DND-41 (cell line): ENCODE measurements at regions not wholly inside any gene's neighbourhood (a gene's known extent, or its start where the extent isn't known, plus 50 kb on each side); places are given as distances from the start of the nearest gene placed in this dataset.

Source experiments
- ATAC-seq: fragments of 200-7000 bp; cut with Tn5 transposase; 3 replicates; pipeline ENCODE4 v1.9.1; 2021; ENCODE audit warnings: low read depth; ENCODE audit not compliant: insufficient read depth
- DNase-seq: peaks from one replicate; pipeline ENCODE4 v3.0.0-alpha.2; 2020
- H2AFZ ChIP-seq: 2 replicates; pipeline ENCODE4 v1.6.0; 2012; ENCODE audit warnings: low read depth, low read length
- H3K27ac ChIP-seq: 2 replicates; pipeline ENCODE4 v1.5.1; 2012; ENCODE audit warnings: low read length, inconsistent platforms
- H3K27me3 ChIP-seq: fragments of 200-600 bp; sonication (generic); 2 replicates; pipeline ENCODE4 v1.6.0; 2012; ENCODE audit warnings: low read length, mild to moderate bottlenecking, inconsistent platforms; ENCODE audit not compliant: insufficient read depth, poor library complexity
- H3K36me3 ChIP-seq: 2 replicates; pipeline ENCODE4 v1.5.1; 2012; ENCODE audit warnings: low read length, inconsistent platforms; ENCODE audit not compliant: insufficient read depth
- H3K4me1 ChIP-seq: 2 replicates; pipeline ENCODE4 v1.5.1; 2012; ENCODE audit warnings: mild to moderate bottlenecking, low read length; ENCODE audit not compliant: insufficient read depth
- H3K4me2 ChIP-seq: 2 replicates; pipeline ENCODE4 v1.6.0; 2012; ENCODE audit warnings: mild to moderate bottlenecking, moderate library complexity, low read length, inconsistent platforms; ENCODE audit not compliant: insufficient read depth
- H3K4me3 ChIP-seq, 2 experiments: fragments of 200-600 bp in 1 of 2; shearing (Covaris generic) in 1 of 2; 2 replicates each; pipeline ENCODE4 v1.5.1; 2012 to 2016; ENCODE audit warnings: inconsistent platforms in 2 of 2, low read length in 2 of 2, mild to moderate bottlenecking in 2 of 2, low read depth in 1 of 2, moderate library complexity in 1 of 2
- H3K79me2 ChIP-seq: 2 replicates; pipeline ENCODE4 v1.6.0; 2012; ENCODE audit warnings: low read length, inconsistent platforms; ENCODE audit not compliant: insufficient read depth
- H3K9ac ChIP-seq: 2 replicates; pipeline ENCODE4 v1.6.0; 2012; ENCODE audit warnings: low read depth, mild to moderate bottlenecking, inconsistent platforms, low read length, moderate library complexity
- H3K9me3 ChIP-seq: 2 replicates; pipeline ENCODE4 v1.5.1; 2012; ENCODE audit warnings: low read length, moderate library complexity, mild to moderate bottlenecking, inconsistent platforms; ENCODE audit not compliant: insufficient read depth, severe bottlenecking
- H4K20me1 ChIP-seq: 2 replicates; pipeline ENCODE4 v1.6.0; 2012; ENCODE audit warnings: low read length; ENCODE audit not compliant: insufficient read depth
- EZH2 ChIP-seq: IDR thresholded peaks from 3 replicates; pipeline ENCODE4 v1.6.1; 2012; ENCODE audit warnings: borderline replicate concordance, low read depth, mild to moderate bottlenecking, moderate library complexity, low read length, inconsistent platforms; ENCODE audit not compliant: severe bottlenecking
- TF ChIP-seq, protein P1 (sequence below): IDR thresholded peaks from 2 replicates; pipeline ENCODE4 v1.5.1; 2012; ENCODE audit warnings: borderline replicate concordance, low read length, moderate library complexity, mild to moderate bottlenecking; ENCODE audit not compliant: poor library complexity, severe bottlenecking; ENCODE audit errors: extremely low read depth

DNA sequence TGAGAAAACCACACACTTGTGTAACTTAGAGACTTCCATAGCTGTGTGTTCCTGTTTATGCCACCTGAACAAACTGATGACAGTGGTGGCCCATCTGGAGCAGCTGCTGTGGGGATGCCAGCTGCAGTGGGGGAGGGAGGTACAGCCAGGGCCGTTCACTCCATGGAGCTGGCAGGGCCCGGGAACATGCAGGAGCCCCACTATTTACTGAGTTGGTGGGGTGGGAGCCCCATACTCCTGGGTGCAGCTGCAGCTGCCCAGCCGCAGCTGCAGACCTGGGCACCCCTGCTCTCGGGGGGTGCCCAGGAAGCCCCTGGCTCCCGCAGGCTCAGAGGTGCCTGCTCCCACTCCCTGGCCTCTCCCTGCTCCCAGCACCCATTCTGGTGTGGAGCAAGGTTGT, 398.6 kb upstream of the RASGEF1B start:
- no peak for TF ChIP-seq EZH2
- TF ChIP-seq, protein P1, sequence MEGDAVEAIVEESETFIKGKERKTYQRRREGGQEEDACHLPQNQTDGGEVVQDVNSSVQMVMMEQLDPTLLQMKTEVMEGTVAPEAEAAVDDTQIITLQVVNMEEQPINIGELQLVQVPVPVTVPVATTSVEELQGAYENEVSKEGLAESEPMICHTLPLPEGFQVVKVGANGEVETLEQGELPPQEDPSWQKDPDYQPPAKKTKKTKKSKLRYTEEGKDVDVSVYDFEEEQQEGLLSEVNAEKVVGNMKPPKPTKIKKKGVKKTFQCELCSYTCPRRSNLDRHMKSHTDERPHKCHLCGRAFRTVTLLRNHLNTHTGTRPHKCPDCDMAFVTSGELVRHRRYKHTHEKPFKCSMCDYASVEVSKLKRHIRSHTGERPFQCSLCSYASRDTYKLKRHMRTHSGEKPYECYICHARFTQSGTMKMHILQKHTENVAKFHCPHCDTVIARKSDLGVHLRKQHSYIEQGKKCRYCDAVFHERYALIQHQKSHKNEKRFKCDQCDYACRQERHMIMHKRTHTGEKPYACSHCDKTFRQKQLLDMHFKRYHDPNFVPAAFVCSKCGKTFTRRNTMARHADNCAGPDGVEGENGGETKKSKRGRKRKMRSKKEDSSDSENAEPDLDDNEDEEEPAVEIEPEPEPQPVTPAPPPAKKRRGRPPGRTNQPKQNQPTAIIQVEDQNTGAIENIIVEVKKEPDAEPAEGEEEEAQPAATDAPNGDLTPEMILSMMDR: no peak
- no peaks in the 10 kb centered on the region for H4K20me1 ChIP-seq
- no peak overlapping the region for H3K27ac ChIP-seq
- no peaks in the 10 kb centered on the region for H3K27me3 ChIP-seq
- H3K4me3 ChIP-seq: no peak overlapping the region
- peaks cover 15% of the 10 kb centered on the region for H3K9me3 ChIP-seq
- H2AFZ ChIP-seq: no peak overlapping the region
- no peaks in the 10 kb centered on the region for H3K79me2 ChIP-seq
- no peaks in the 10 kb centered on the region for H3K36me3 ChIP-seq
- ATAC-seq (no peak), DNase-seq (no peak)
- no peak overlapping the region for H3K4me2 ChIP-seq
- no peak overlapping the region for H3K9ac ChIP-seq
- no peaks in the 10 kb centered on the region for H3K4me1 ChIP-seq

DNA sequence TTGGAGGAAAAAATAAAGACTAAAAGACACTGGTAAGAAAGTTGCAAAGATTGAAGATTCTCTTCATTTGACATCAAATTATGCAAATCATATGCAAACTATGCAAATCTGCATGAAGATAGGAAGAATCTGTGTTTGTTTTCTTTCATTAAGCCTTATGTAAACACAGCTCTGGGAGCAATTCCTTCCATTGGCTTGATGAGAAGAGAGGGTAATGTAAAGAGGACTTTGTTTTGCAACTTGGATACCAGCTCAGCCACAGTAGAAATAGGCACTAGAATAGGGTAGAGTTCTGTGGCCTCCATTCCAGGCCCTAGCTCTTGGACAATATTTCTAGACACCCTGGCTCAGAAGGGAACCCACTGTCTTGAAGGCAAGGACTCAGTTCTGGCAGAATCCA, 388.4 kb upstream of the RASGEF1B start:
- Histone ChIP-seq H3K9me3 (no peaks in the 10 kb centered on the region), H3K9ac (no peak overlapping the region), H3K4me3 (no peak overlapping the region), H3K36me3 (no peaks in the 10 kb centered on the region), H3K79me2 (no peaks in the 10 kb centered on the region), H2AFZ (no peak overlapping the region), H3K27ac (no peak overlapping the region), H3K27me3 (no peaks in the 10 kb centered on the region), H3K4me2 (no peak overlapping the region), H4K20me1 (no peaks in the 10 kb centered on the region), H3K4me1 (no peaks in the 10 kb centered on the region)
- ATAC-seq (no peak), DNase-seq (no peak)
- no peak for TF ChIP-seq EZH2
- TF ChIP-seq, protein P1: no peak

DNA sequence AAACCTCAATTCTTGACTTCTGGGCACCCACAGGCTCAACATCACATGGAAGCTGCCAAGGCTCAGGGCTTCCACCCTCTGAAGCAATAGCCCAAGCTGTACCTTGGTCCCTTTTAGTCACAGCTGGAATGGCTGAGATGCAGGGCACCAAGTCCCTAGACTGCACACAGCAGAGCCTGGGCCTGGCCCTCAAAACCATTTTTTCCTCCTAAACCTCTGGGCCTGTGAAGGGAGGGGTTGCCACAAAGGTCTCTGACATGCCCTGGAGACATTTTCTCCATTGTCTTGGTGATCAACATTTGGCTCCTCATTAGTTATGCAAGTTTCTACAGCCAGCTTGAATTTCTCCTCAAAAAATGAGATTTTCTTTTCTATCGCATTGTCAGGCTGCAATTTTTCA, 382.7 kb upstream of the RASGEF1B start:
- TF ChIP-seq, protein P1: no peak
- TF ChIP-seq EZH2: no peak
- no peak overlapping the region for H3K4me3 ChIP-seq

More for the DNA sequence above, 382.7 kb upstream of the RASGEF1B start:
- H3K27ac ChIP-seq: no peak overlapping the region
- H3K4me1 ChIP-seq: no peaks in the 10 kb centered on the region
- no peak overlapping the region for H3K4me2 ChIP-seq
- no peak for ATAC-seq
- DNase-seq: no peak
- peaks cover 4% of the 10 kb centered on the region for H3K9me3 ChIP-seq
- no peaks in the 10 kb centered on the region for H3K79me2 ChIP-seq
- peaks cover 2% of the 10 kb centered on the region for H3K27me3 ChIP-seq
- H3K36me3 ChIP-seq: no peaks in the 10 kb centered on the region
- no peaks in the 10 kb centered on the region for H4K20me1 ChIP-seq
- no peak overlapping the region for H2AFZ ChIP-seq
- H3K9ac ChIP-seq: no peak overlapping the region
